DMS53 (cell line): ENCODE measurements at regions not wholly inside any gene's neighbourhood (a gene's known extent, or its start where the extent isn't known, plus 50 kb on each side); places are given as distances from the start of the nearest gene placed in this dataset.

ENCODE experiments used
- DNase-seq: peaks from one replicate; lab custom pipeline; 2025; lab: John Stamatoyannopoulos, UW

GRCh38 chr1:199283794-199284193, 645.0 kb downstream of the PTPRC start:
- no peak for DNase-seq

DNA sequence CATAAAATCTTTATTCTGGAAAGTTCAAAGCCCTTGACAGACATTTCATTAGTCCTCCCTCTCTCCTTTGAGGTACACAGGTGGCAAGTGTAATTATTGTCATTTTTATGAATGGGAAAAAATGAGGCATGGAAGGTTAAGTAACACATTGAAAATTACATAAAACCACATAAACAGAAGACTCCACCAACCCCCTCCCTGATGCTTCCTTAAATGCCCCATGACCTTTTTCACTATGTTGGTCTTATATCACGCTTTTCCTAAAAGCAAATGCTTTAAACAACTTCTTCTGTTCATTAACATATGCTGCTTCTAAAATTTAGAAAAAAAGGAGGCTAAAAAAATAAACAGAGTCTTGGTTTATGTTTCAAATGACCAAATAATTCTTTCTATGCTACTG, 648.4 kb downstream of the PTPRC start:
- no peak for DNase-seq

DNA sequence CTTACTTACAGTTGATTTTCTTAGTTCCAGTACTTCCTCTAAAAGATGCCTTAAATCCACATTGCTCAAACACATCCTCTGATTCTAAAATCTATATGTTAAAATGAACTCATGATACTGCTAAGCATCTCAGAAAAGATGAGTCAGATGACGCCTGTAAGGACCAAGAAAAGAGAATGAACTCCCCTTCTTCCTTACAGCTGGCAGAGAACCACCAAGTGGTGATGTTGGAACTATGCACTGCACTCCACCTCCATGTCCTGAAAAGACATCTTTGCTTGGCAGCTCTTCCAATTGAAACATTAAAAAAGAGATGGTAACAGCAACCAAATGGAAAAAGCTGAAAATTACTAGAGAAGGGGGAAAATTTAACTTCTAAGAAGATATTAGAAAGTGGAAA, 648.8 kb downstream of the PTPRC start:
- no peak for DNase-seq

GRCh38 chr1:199290186-199290585, 651.3 kb downstream of the PTPRC start:
- DNase-seq: no peak

GRCh38 chr1:199291022-199291740, 652.3 kb downstream of the PTPRC start:
- no peak for DNase-seq

DNA sequence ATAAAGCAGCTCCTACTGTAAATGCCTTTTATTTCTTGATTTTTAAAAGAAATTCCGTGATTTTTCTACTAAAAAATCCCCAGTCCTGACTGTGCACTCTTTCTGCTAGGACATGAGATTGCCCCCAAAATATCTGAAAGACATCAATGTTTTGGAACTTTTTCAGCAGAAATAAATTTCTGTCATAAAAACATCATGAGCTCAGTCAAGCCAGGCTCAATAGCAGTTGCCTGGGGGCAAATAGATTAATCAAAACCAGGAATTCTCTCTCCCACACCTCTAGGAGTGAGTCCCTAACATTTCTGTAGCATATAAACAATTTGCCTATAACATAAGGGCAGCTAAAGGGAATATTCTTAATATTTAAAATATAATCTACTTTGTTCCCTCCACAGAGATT, 654.1 kb downstream of the PTPRC start:
- no peak for DNase-seq

- DNase-seq: no peak
Observed at GRCh38 chr1:199295107-199295506, 656.3 kb downstream of the PTPRC start.

DNA sequence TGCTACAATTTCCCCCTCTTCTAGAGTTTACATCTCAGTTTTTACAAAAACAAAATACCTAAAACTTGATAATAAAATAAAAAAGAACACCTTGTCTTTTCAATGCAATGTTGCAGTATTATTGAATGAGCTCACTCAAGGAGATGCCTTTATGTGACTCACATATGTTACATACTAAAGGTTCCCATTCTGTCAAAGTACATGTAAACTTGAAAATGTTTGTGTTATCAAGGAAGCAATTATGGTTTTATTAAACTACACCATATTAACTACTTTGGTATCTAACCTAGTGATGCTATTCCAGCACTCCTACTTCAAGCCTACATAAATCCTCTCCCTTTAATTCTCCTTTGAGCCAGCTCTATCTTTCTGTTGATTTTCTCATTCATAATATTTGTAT, 658.3 kb downstream of the PTPRC start:
- no peak for DNase-seq

DNA sequence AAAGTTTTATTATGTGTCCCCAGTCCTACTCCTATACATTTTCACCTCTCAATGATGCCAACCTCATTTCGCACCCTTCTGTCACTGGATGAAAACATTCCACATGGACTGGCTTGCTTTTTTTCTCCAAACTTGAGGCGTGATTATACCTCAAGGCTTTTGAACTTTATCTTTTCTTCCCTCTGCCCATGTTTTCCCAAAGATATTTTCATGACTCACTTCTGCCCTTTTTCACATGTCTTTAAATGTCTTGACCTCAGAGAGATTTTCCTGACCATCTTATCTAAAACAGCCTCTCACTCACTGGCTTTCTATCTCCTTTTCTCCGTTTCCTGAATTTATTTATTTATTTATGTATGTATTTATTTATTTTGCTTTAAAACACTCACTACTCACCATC, 659.0 kb downstream of the PTPRC start:
- no peak for DNase-seq

DNA sequence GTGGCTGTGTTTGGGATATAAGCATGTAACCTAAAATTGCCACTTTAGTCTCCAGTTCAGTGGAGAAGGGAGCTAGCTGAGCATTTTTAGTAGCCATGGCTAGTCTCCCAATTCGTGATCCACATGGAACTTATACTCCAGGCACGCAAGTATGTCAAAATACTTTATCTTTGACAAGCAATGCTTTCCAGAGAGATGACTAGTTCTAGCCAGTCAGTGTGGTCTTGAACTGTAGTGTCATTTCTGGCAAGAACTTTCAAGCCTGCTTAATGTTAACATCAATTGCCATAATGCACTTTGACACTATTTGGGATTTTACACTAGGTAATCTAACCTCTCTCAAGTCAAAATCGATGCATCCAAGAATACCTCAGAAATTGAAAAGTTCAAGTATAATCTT, 660.0 kb downstream of the PTPRC start:
- DNase-seq: no peak

DNA sequence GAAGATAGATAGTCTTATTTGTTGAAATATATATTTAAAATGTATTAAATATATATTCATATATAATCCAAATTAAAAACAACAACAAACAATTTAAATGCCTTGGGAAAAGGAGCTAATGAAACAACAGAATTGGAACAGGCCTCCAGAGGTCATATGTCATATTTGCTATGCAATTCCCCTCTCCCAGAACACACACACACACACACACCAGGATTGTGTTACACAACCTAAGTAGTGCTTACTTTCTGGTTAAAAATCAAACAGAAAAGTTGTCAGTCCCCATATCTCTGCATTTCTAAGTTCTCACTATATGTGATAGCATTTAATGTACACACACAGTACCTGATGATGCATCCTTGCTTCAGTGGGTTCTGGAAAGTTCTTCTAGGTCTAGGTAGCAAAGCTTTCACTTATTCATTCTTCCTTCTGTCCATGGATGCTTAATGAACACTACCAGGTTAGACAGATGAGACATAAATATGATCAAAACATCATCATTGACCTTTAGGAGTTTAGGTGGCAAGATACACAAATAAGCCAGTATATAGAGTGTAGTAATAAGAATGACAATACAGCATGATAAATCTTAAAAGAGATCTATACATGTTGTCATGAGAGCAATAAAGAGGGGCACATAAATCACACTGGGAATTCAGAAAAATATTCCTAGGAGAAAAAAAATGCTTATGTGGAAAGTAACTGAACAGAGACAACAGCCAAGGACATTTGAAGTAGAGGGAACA, 662.8 kb downstream of the PTPRC start:
- peak; percentile 22 for DNase-seq

DNA sequence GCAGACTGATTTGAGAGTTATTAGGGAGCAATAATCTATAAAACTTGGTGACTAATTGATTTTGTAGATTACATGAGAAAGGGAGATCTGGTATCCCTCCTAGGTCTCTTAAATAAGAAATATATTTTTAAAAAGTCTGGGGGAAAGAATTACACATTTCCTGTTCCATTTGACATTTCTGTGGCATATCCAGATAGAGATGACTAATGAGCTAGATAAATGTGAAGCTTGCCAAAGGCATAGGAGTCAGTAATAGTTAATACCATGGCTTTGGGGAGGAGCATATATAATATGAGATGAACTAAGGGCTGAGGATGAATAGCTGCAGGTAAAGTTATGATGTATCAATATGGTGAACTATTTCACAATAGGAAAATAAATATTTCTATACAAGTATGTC, 663.7 kb downstream of the PTPRC start:
- no peak for DNase-seq

DNA sequence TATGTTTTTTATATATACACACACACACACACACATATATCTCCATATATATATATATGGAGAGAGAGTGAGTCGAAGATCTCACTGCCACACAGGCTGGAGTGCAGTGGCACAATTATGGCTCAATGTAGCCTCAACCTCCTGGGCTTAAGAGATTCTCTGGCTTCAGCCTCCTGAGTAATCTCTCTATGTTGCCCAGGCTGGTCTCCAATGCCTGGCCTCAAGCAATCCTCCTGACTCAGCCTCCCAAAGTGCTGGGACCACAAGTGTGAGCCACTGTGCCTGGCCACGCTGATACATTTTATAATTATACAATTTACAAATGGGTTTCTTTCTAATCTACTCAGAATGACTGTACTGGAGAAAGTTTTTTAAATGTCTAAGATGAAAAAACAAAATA, 664.2 kb downstream of the PTPRC start:
- no peak for DNase-seq

DNA sequence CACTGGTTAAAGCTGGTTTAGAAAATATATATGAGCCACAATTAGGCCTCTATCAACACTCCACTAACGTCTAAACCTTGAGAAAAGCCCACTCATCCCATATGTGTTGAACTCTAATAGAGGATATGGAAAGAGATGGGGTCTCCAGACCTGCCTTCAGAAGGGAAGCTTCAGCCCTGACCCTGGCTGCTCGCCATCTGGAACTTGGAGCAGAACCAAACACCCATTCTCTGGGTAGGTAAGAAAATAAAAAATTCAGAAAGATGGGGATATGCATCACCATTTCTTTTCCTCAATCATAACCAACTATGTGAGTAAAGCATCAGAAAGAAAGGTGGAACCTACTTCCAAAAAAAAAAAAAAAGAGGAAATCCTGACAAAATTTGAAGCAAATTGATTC, 666.2 kb downstream of the PTPRC start:
- DNase-seq: no peak

DNA sequence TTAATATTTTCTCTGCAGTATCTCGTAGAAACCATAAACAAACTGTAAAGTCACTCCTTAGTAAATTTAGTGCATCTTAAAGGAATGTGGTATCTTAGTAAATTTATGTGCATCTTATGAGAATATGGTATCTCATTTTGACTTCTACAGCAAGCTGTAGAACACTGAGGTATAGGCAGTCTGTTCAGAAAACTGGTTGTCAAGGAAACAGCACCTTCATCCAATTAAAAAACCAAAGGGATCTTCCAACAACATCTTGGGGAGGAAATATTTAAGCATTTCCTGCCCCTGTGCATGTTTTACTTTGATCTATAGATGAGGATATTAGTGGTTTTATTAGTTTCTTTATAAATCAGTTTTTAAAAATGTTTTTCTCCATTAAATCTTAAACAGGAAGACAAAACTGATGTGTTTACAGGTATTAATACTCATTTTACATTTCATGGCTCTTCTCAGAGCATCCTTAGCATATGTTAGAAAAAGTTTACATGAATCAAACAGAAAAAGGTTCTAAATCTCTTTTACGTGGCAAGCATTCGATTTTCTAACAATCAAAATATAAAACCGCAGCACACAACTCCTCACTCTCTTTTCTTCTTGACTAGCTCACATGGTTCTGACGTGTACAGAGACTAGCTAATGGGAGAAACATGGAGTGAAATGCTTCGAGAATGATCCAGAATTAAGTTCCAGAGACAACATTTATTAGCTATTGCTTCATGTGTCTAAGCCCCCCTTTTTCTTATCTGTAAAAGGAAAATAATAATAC, 668.8 kb downstream of the PTPRC start:
- no peak for DNase-seq

DNA sequence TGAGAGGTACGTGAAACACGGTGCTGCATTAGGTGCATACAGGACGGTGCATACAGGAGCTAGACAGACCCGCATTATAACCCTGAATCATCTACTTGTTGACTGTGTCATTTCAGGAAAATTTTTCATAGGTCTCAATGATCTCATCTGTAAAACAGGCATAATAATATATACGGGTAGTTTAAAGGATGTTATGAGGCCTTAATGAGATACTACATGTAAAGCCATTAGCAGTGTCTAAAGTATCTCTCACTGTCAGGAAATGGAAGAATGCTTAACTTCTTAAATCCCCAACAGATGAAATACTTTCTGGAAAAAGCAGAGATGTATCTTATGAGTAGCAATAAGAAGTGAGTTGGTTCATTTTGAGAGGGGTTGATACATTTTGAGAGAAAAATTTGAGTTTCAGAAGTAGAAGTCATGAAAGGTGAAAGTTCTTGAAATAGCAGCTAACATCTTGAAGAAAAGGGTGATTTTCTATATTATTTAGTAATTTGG, 669.6 kb downstream of the PTPRC start:
- DNase-seq: no peak

DNA sequence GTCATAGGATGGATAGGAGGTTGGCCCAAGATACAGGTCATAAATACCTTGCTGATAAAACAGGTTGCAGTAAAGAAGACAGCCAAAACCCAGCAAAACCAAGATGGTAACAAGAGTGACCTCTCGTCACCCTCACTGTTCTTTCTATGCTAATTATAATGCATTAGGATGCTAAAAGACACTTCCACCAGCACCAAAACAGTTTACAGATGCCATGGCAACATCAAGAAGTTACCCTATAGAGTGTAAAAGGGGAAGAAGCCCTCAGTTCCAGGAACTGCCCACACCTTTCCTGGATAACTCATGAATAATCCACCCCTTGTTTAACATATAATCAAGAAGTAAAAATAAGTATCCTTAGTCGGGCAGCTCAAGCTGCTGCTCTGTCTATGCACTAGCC, 671.9 kb downstream of the PTPRC start:
- no peak for DNase-seq

- no peak for DNase-seq
Observed at GRCh38 chr1:199311478-199312262, 672.8 kb downstream of the PTPRC start.

GRCh38 chr1:199312626-199313025, 673.8 kb downstream of the PTPRC start:
- DNase-seq: no peak

GRCh38 chr1:199313444-199313843, 674.6 kb downstream of the PTPRC start:
- no peak for DNase-seq

- DNase-seq: no peak
Observed at GRCh38 chr1:199319341-199319740, 680.5 kb downstream of the PTPRC start.

GRCh38 chr1:199322278-199322677, 683.4 kb downstream of the PTPRC start:
- no peak for DNase-seq
